Fibroblast of lung (primary cell): ENCODE measurements at regions not wholly inside any gene's neighbourhood (a gene's known extent, or its start where the extent isn't known, plus 50 kb on each side); places are given as distances from the start of the nearest gene placed in this dataset.

Experiments used
- DNase-seq, 2 donors: peaks; one replicate each; pipeline versions ENCODE4 v3.0.0 to v3.0.0-alpha.2; 2010; ENCODE audit warnings: low read depth in 2 of 2
- H2AFZ ChIP-seq: 2 replicates; pipeline ENCODE4 v1.5.1; 2012; ENCODE audit warnings: low read length, control low read depth, inconsistent platforms
- H3K27ac ChIP-seq: 2 replicates; pipeline ENCODE4 v1.5.1; 2011; ENCODE audit warnings: low read length, control low read depth; ENCODE audit not compliant: insufficient read depth
- H3K27me3 ChIP-seq: 2 replicates; pipeline ENCODE4 v1.5.1; 2011; ENCODE audit warnings: mild to moderate bottlenecking, low read length; ENCODE audit not compliant: control insufficient read depth, insufficient read depth
- H3K36me3 ChIP-seq: 2 replicates; pipeline ENCODE4 v1.5.1; 2011; ENCODE audit warnings: low read length; ENCODE audit not compliant: control insufficient read depth, insufficient read depth
- H3K4me1 ChIP-seq: 2 replicates; pipeline ENCODE4 v1.5.1; 2011; ENCODE audit warnings: low read length; ENCODE audit not compliant: control insufficient read depth, insufficient read depth; ENCODE audit errors: extremely low read depth
- H3K4me2 ChIP-seq: 2 replicates; pipeline ENCODE4 v1.5.1; 2011; ENCODE audit warnings: low read length, control low read depth; ENCODE audit not compliant: insufficient read depth; ENCODE audit errors: extremely low read depth
- H3K4me3 ChIP-seq, 4 experiments: fragments of 200-600 bp in 1 of 4; sonication (generic) in 1 of 4; replicated peaks in 1 of 4; 2 replicates each; pipeline ENCODE4 v1.5.1; 2011 to 2016; ENCODE audit warnings: low read length in 4 of 4, low read depth in 3 of 4, mild to moderate bottlenecking in 3 of 4, control low read depth in 2 of 4, inconsistent platforms in 1 of 4, mixed read lengths in 1 of 4; ENCODE audit not compliant: insufficient read depth in 1 of 4; ENCODE audit errors: control extremely low read depth in 1 of 4
- H3K79me2 ChIP-seq: 2 replicates; pipeline ENCODE4 v1.5.1; 2012; ENCODE audit warnings: mild to moderate bottlenecking, low read length, inconsistent platforms; ENCODE audit not compliant: control insufficient read depth, insufficient read depth
- H3K9ac ChIP-seq: 2 replicates; pipeline ENCODE4 v1.5.1; 2011; ENCODE audit warnings: mild to moderate bottlenecking, low read length, control low read depth; ENCODE audit not compliant: insufficient read depth
- H3K9me3 ChIP-seq: 2 replicates; pipeline ENCODE4 v1.5.1; 2012; ENCODE audit warnings: low read depth, low read length; ENCODE audit not compliant: control insufficient read depth, insufficient read depth
- H4K20me1 ChIP-seq: 2 replicates; pipeline ENCODE4 v1.5.1; 2011; ENCODE audit warnings: low read length; ENCODE audit not compliant: control insufficient read depth, insufficient read depth; ENCODE audit errors: extremely low read depth
- EZH2 ChIP-seq: IDR thresholded peaks from 2 replicates; pipeline ENCODE4 v1.5.1; 2012; ENCODE audit warnings: low read length, control low read depth, mild to moderate bottlenecking; ENCODE audit errors: missing control alignments
- TF ChIP-seq, protein P1 (sequence below), 2 donors: IDR thresholded peaks in 1 of 2; conservative IDR thresholded peaks in 1 of 2; 1 replicate in 1 of 2; 2 replicates in 1 of 2; pipeline ENCODE4 v1.5.1; 2011 to 2012; ENCODE audit warnings: low read length in 2 of 2, control low read depth in 1 of 2, inconsistent platforms in 1 of 2, low read depth in 1 of 2, mild to moderate bottlenecking in 1 of 2

DNA sequence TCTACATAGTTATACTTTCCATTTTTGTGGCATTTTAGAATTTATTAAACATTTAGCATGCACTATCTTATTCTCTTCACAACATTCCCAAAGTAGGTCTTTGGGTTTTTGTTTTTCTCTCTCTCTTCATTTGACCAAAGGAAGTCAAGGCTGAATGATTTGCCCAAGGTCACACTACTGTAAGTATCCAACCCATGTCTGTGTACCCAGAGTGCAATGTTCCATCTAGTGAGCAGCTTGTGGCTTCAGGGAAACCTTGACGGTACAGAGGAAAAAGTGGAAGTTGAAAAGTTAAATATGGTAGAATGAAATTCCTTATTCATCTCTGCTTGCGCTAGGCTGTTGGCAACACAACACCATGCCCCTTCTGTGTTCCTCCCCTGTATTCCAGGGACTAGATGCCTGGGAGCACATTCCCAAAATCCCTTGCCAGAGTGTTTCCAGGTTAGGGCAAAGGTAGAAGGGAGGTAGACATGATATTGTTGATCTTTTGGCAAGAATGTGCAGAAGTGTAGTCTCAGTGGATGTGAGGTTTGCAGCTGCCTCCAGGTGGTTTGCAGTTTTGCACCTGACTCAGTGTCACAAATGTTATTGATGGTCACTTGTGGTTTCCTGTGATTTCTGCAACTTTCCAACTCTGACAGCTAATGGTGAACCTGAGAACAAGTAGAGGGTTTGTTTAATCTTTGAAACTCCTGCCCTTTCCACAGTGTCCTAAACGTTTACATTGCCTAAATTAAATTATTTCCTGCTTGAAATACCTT, 196.7 kb downstream of the RMST start:
- no peak overlapping the region for H3K4me3 ChIP-seq
- TF ChIP-seq EZH2: no peak
- TF ChIP-seq, protein P1, sequence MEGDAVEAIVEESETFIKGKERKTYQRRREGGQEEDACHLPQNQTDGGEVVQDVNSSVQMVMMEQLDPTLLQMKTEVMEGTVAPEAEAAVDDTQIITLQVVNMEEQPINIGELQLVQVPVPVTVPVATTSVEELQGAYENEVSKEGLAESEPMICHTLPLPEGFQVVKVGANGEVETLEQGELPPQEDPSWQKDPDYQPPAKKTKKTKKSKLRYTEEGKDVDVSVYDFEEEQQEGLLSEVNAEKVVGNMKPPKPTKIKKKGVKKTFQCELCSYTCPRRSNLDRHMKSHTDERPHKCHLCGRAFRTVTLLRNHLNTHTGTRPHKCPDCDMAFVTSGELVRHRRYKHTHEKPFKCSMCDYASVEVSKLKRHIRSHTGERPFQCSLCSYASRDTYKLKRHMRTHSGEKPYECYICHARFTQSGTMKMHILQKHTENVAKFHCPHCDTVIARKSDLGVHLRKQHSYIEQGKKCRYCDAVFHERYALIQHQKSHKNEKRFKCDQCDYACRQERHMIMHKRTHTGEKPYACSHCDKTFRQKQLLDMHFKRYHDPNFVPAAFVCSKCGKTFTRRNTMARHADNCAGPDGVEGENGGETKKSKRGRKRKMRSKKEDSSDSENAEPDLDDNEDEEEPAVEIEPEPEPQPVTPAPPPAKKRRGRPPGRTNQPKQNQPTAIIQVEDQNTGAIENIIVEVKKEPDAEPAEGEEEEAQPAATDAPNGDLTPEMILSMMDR (conservative IDR thresholded peaks at IDR 0.05 in 1 of 2, IDR thresholded peaks at IDR 0.05 in 1 of 2; ENCODE audit: low read depth in 1 of 2, low read length in 2 of 2): no peak

DNA sequence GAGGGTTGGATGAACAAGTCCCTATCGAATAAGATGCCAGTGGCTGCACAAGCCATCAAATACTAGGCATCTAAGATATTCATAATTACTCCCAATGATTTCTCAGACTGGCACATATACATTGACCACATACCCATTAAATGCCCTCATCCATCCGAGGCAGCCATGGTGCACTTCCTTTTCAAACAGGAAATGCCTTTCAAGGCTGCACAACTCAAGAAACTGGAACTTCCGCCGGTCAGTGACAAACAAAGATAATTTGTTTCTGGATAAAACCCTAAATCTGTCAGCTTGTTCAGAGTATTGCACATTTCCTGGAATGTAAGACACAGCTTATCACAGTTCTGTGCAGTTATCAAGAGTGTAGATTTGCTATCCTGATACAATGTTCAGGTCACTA, 203.7 kb downstream of the RMST start:
- DNase-seq: no peak
- H3K9ac ChIP-seq: no peak overlapping the region
- no peaks in the 10 kb centered on the region for H3K79me2 ChIP-seq
- H3K4me2 ChIP-seq: no peak overlapping the region
- TF ChIP-seq, protein P1 (conservative IDR thresholded peaks at IDR 0.05 in 1 of 2, IDR thresholded peaks at IDR 0.05 in 1 of 2; ENCODE audit: low read depth in 1 of 2, low read length in 2 of 2): no peak
- no peak for TF ChIP-seq EZH2
- no peaks in the 10 kb centered on the region for H3K9me3 ChIP-seq
- H3K27me3 ChIP-seq: no peaks in the 10 kb centered on the region
- no peak overlapping the region for H3K27ac ChIP-seq
- H2AFZ ChIP-seq: no peak overlapping the region
- H3K4me3 ChIP-seq: no peak overlapping the region
- H3K36me3 ChIP-seq: no peaks in the 10 kb centered on the region
- H3K4me1 ChIP-seq: no peaks in the 10 kb centered on the region
- no peaks in the 10 kb centered on the region for H4K20me1 ChIP-seq

More for the DNA sequence above, 196.7 kb downstream of the RMST start:
- DNase-seq: no peak
- H3K27ac ChIP-seq: no peak overlapping the region
- H3K9ac ChIP-seq: no peak overlapping the region
- H2AFZ ChIP-seq: no peak overlapping the region
- no peaks in the 10 kb centered on the region for H4K20me1 ChIP-seq
- H3K4me1 ChIP-seq: no peaks in the 10 kb centered on the region
- no peaks in the 10 kb centered on the region for H3K79me2 ChIP-seq
- H3K27me3 ChIP-seq: no peaks in the 10 kb centered on the region
- H3K4me2 ChIP-seq: no peak overlapping the region
- no peaks in the 10 kb centered on the region for H3K9me3 ChIP-seq
- no peaks in the 10 kb centered on the region for H3K36me3 ChIP-seq

DNA sequence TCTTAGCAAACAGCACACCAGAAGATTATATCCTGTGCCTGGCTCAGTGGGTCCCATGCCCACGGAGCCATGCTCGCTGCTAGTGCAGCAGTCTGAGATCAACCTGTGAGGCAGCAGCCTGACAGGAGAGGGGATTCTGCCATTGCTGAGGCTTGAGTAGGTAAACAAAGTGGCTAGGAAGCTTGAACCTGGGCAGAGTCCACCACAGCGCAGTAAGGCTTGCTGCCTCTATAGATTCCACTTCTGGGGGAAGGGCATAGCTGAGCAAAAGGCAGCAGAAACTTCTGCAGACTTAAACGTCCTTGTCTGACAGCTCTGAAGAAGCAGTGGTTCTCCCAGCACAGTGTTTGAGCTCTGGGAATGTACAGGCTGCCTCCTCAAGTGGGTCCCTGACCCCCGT, 210.3 kb downstream of the RMST start:
- Histone ChIP-seq H3K36me3 (no peaks in the 10 kb centered on the region), H3K79me2 (no peaks in the 10 kb centered on the region), H3K4me1 (no peaks in the 10 kb centered on the region), H3K9me3 (no peaks in the 10 kb centered on the region), H2AFZ (no peak overlapping the region), H3K4me3 (no peak overlapping the region), H3K27ac (no peak overlapping the region), H3K9ac (no peak overlapping the region), H3K27me3 (no peaks in the 10 kb centered on the region), H3K4me2 (no peak overlapping the region), H4K20me1 (no peaks in the 10 kb centered on the region)
- DNase-seq: no peak
- TF ChIP-seq EZH2: no peak
- TF ChIP-seq, protein P1 (conservative IDR thresholded peaks at IDR 0.05 in 1 of 2, IDR thresholded peaks at IDR 0.05 in 1 of 2; ENCODE audit: low read depth in 1 of 2, low read length in 2 of 2): no peak
